ENCODE measurements at regions not wholly inside any gene's neighbourhood (a gene's known extent, or its start where the extent isn't known, plus 50 kb on each side); places are given as distances from the start of the nearest gene placed in this dataset.
A peak's percentile ranks its signal among the peaks of the same experiment; 100 is the strongest.

GRCh38 chr3:194984066-194984465 is 286.9 kb downstream of the XXYLT1 start:
- TF ChIP-seq EZH2 (IDR thresholded peaks at IDR 0.05; ENCODE audit: borderline replicate concordance, low read depth, low read length, poor library complexity, severe bottlenecking): no peak
- CTCF ChIA-PET: no interaction called here
- Histone ChIP-seq H3K9me3 (ENCODE audit: low read depth, low read length, poor library complexity, severe bottlenecking) (peaks cover 5% of the 10 kb centered on the region), H3K36me3 (ENCODE audit: insufficient read depth, low read length, poor library complexity, severe bottlenecking) (no peaks in the 10 kb centered on the region), H3K27me3 (replicated peaks; ENCODE audit: insufficient read depth, low read depth, low read length, poor library complexity) (no peaks in the 10 kb centered on the region), H3K4me3 (ENCODE audit: low read depth, low read length, poor library complexity, severe bottlenecking) (no peak overlapping the region), H3K4me1 (ENCODE audit: insufficient read depth, low read length, poor library complexity, severe bottlenecking) (peaks cover 20% of the 10 kb centered on the region), H3K27ac (ENCODE audit: low read depth, low read length, poor library complexity, severe bottlenecking) (no peak overlapping the region)
- no TSS peak for BruUV-seq (replicated peaks)
- POLR2A ChIA-PET (ENCODE audit: low non-redundant PET): no interaction called here
- DNase-seq (ENCODE audit: low spot score): no peak
- intact Hi-C loops (cut with micrococcal nuclease; ENCODE audit: unreplicated experiment): no loop called here

- intact Hi-C loops (cut with micrococcal nuclease; ENCODE audit: unreplicated experiment): no loop called here
- no peak for DNase-seq (ENCODE audit: low spot score)
- TF ChIP-seq EZH2 (IDR thresholded peaks at IDR 0.05; ENCODE audit: borderline replicate concordance, low read depth, low read length, poor library complexity, severe bottlenecking) (no peak), CTCF (conservative IDR thresholded peaks at IDR 0.05; ENCODE audit: low read depth, low read length) (no peak)
- no TSS peak for BruUV-seq (replicated peaks)
- H3K27me3 ChIP-seq (replicated peaks; ENCODE audit: insufficient read depth, low read depth, low read length, poor library complexity): no peaks in the 10 kb centered on the region
- H3K27ac ChIP-seq (ENCODE audit: low read depth, low read length, poor library complexity, severe bottlenecking): no peak overlapping the region
- H3K4me3 ChIP-seq (ENCODE audit: low read depth, low read length, poor library complexity, severe bottlenecking): no peak overlapping the region
- H3K9me3 ChIP-seq (ENCODE audit: low read depth, low read length, poor library complexity, severe bottlenecking): peaks cover 5% of the 10 kb centered on the region
- POLR2A ChIA-PET (ENCODE audit: low non-redundant PET): no interaction called here
- no peaks in the 10 kb centered on the region for H3K36me3 ChIP-seq (ENCODE audit: insufficient read depth, low read length, poor library complexity, severe bottlenecking)
- CTCF ChIA-PET: interaction anchor here (0.6 kb wide), 1 partner anchor 293 kb away, joined by 3 read pairs; no protein-coding TSS in a partner anchor
- peaks cover 20% of the 10 kb centered on the region for H3K4me1 ChIP-seq (ENCODE audit: insufficient read depth, low read length, poor library complexity, severe bottlenecking)
Observed at GRCh38 chr3:194984622-194985021, 286.3 kb downstream of the XXYLT1 start.

- H3K9me3 ChIP-seq (ENCODE audit: low read depth, low read length, poor library complexity, severe bottlenecking): peaks cover 5% of the 10 kb centered on the region
- TF ChIP-seq CTCF (conservative IDR thresholded peaks at IDR 0.05; ENCODE audit: low read depth, low read length) (0 out of 2 replicates have a peak, but pooled peaks have one; percentile 17), EZH2 (IDR thresholded peaks at IDR 0.05; ENCODE audit: borderline replicate concordance, low read depth, low read length, poor library complexity, severe bottlenecking) (no peak)
- H3K4me3 ChIP-seq (ENCODE audit: low read depth, low read length, poor library complexity, severe bottlenecking): no peak overlapping the region
- intact Hi-C loops (cut with micrococcal nuclease; ENCODE audit: unreplicated experiment): no loop called here
- no peaks in the 10 kb centered on the region for H3K36me3 ChIP-seq (ENCODE audit: insufficient read depth, low read length, poor library complexity, severe bottlenecking)
- POLR2A ChIA-PET (ENCODE audit: low non-redundant PET): no interaction called here
- no peak overlapping the region for H3K27ac ChIP-seq (ENCODE audit: low read depth, low read length, poor library complexity, severe bottlenecking)
- H3K4me1 ChIP-seq (ENCODE audit: insufficient read depth, low read length, poor library complexity, severe bottlenecking): peaks cover 20% of the 10 kb centered on the region
- DNase-seq (ENCODE audit: low spot score): peak; percentile 26
- CTCF ChIA-PET: interaction anchor here (0.6 kb wide), 1 partner anchor 294 kb away, joined by 3 read pairs; no protein-coding TSS in a partner anchor
- BruUV-seq (replicated peaks): no TSS peak
- no peaks in the 10 kb centered on the region for H3K27me3 ChIP-seq (replicated peaks; ENCODE audit: insufficient read depth, low read depth, low read length, poor library complexity)
Observed at GRCh38 chr3:194985031-194985578, 285.9 kb downstream of the XXYLT1 start.
